Esophagus (tissue), 2 donors: ENCODE measurements at regions not wholly inside any gene's neighbourhood (a gene's known extent, or its start where the extent isn't known, plus 50 kb on each side); places are given as distances from the start of the nearest gene placed in this dataset.

Experiments
- H3K27ac ChIP-seq, 2 donors: one replicate each; pipeline ENCODE4 v1.5.1; 2013; ENCODE audit warnings: low read depth in 2 of 2, mild to moderate bottlenecking in 2 of 2, inconsistent platforms in 1 of 2, low read length in 1 of 2, moderate library complexity in 1 of 2
- H3K27me3 ChIP-seq, 2 donors: one replicate each; pipeline ENCODE4 v1.6.1; 2013; ENCODE audit warnings: low read length in 2 of 2, control low read depth in 1 of 2, mild to moderate bottlenecking in 1 of 2; ENCODE audit not compliant: insufficient read depth in 2 of 2, control insufficient read depth in 1 of 2
- H3K36me3 ChIP-seq, 2 donors: one replicate each; pipeline ENCODE4 v1.6.1; 2013; ENCODE audit warnings: low read length in 1 of 2; ENCODE audit not compliant: control insufficient read depth in 2 of 2, insufficient read depth in 2 of 2
- H3K4me1 ChIP-seq, 2 donors: one replicate each; pipeline ENCODE4 v1.6.1; 2013; ENCODE audit warnings: low read length in 1 of 2; ENCODE audit not compliant: control insufficient read depth in 2 of 2, insufficient read depth in 2 of 2
- H3K4me3 ChIP-seq, 2 donors: one replicate each; pipeline ENCODE4 v1.5.1; 2013; ENCODE audit warnings: low read length in 2 of 2, mild to moderate bottlenecking in 2 of 2, low read depth in 1 of 2, moderate library complexity in 1 of 2
- H3K9me3 ChIP-seq, 2 donors: one replicate each; pipeline ENCODE4 v1.6.1; 2013; ENCODE audit warnings: mild to moderate bottlenecking in 2 of 2, low read depth in 1 of 2, low read length in 1 of 2, moderate library complexity in 1 of 2; ENCODE audit not compliant: control insufficient read depth in 2 of 2, insufficient read depth in 1 of 2
- WGBS, 2 donors: extraction: QIAGEN DNeasy Blood & Tissue Kit; methylation state at CpG; one replicate each; pipeline ENCODE4 v1.1.7; 2013; 5-methylcytosine and 5-hydroxymethylcytosine counted together
- donor health status: healthy with polysubstance abuse.
- donor health status: Bipolar disorder and iron deficiency.

DNA sequence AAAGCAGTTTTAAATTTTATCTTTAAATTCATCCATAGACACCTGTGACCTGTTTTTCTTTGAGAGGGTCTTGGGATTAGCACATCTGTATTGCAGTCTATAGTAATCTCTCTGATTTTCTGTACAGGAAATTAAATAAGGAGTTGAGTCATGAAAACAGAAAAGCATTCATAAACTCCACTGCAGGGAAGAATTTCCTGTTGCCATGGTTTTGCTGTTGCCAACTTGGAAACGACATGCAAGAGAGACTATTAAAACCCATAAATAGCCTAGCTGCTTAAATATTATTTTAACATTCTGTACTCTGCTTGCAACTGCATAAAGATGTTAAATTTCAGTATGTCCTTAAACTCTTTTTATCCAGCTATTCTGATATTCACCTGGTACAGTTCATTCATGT is 281.0 kb upstream of the RGS6 start:
- H3K27ac ChIP-seq, result no peak overlapping the region
- no peaks in the 10 kb centered on the region for H3K9me3 ChIP-seq

GRCh38 chr14:71652368-71652767 is 279.9 kb upstream of the RGS6 start:
- Histone ChIP-seq H3K4me3 (no peak overlapping the region), H3K27me3 (no peaks in the 10 kb centered on the region), H3K27ac (no peak overlapping the region), H3K9me3 (no peaks in the 10 kb centered on the region), H3K36me3 (no peaks in the 10 kb centered on the region), H3K4me1 (no peaks in the 10 kb centered on the region)
- WGBS, 2 donors, result 98% methylated on average over 1 of the region's 1 CpG

More for the DNA sequence above, 281.0 kb upstream of the RGS6 start:
- no peaks in the 10 kb centered on the region for H3K27me3 ChIP-seq
- H3K36me3 ChIP-seq, result no peaks in the 10 kb centered on the region
- no peaks in the 10 kb centered on the region for H3K4me1 ChIP-seq
- no peak overlapping the region for H3K4me3 ChIP-seq
- 25 to 42% methylated on average over 1 of the region's 1 CpG for WGBS, 2 donors

DNA sequence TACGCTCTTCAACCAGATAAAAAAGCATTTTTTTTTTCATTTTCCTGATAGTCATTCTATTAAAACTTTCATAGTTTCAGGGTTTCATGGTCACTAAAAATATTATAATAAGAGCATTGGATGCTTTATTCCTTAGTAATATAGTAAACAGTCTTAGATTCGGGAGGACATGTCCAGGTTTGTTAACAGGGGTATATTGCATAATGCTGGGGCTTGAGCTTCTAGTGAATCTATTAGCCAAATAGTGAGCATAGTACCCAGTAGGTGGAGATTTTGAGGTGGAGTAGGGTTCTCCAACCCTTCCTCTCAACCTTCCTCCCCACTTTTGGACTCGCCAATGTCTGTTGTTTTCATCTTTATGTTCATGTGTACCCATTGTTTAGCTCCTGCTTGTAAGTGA is 277.4 kb upstream of the RGS6 start:
- 92 to 97% methylated on average over 3 of the region's 3 CpGs for WGBS, 2 donors
- no peak overlapping the region for H3K4me3 ChIP-seq
- H3K36me3 ChIP-seq, result no peaks in the 10 kb centered on the region
- no peaks in the 10 kb centered on the region for H3K27me3 ChIP-seq
- no peak overlapping the region for H3K27ac ChIP-seq
- H3K9me3 ChIP-seq, result no peaks in the 10 kb centered on the region
- no peaks in the 10 kb centered on the region for H3K4me1 ChIP-seq

DNA sequence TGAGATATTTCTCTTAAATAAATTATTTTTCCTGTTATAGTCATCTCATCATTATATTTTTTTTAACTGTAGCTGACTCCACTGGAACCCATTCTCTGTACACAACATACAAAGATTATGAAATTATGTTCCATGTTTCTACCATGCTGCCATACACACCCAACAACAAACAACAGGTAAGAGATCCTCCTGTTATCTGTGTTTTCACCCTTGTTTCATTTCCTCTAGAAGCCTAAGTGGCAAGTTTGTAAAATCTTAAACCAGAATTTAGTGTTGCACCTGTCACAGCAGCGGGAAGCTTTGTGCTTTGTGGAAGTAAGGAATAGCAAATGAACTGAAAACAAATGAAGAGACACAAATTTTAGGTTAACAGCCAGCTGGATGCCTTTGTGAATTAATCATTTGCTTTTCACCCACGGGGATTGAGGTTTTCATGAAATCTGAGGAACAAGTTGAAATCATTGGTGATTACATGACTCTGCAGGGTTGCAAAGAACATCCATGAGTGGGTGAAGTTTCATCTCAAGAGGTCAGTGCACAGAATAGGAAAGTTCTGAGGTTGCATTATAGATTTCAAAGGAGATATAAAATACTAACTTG is 273.9 kb upstream of the RGS6 start:
- Histone ChIP-seq H3K36me3 (peaks cover 2 to 3% of the 10 kb centered on the region in 2 donors), H3K27ac (no peak overlapping the region), H3K9me3 (no peaks in the 10 kb centered on the region), H3K4me3 (no peak overlapping the region), H3K27me3 (no peaks in the 10 kb centered on the region), H3K4me1 (no peaks in the 10 kb centered on the region)
- WGBS, 2 donors, result 62 to 67% methylated on average over 2 of the region's 2 CpGs

DNA sequence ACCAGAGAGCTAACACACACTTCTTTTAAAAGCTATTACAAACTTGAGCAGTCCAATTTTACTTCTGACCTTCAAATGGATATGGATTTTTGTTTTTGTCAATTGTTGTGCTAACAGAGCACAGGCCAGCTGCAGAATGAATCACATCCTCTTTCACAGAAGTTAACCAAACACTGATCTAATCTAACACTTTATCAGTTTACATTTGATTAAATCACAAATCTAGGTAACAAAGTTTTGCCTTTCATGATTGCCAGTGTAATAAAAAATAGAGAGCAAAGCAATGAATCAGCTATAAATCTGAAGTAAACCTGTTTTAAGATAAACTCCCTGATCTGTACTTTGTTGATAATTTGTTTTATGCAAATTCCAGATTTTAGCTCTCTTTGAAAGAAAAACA is 273.1 kb upstream of the RGS6 start:
- Histone ChIP-seq H3K4me3 (no peak overlapping the region), H3K27me3 (no peaks in the 10 kb centered on the region), H3K27ac (no peak overlapping the region), H3K36me3 (peaks cover 2 to 3% of the 10 kb centered on the region in 2 donors), H3K4me1 (no peaks in the 10 kb centered on the region), H3K9me3 (no peaks in the 10 kb centered on the region)

GRCh38 chr14:71661441-71661840 is 270.8 kb upstream of the RGS6 start:
- WGBS, 2 donors, result 95 to 96% methylated on average over 5 of the region's 5 CpGs
- H3K27ac ChIP-seq, result no peak overlapping the region

GRCh38 chr14:71662291-71662790 is 269.9 kb upstream of the RGS6 start:
- Histone ChIP-seq H3K4me1 (no peaks in the 10 kb centered on the region), H3K27ac (no peak overlapping the region), H3K9me3 (no peaks in the 10 kb centered on the region), H3K27me3 (no peaks in the 10 kb centered on the region), H3K36me3 (peaks cover 2 to 3% of the 10 kb centered on the region in 2 donors), H3K4me3 (no peak overlapping the region)
- WGBS, 2 donors, result 97 to 99% methylated on average over 4 of the region's 4 CpGs

More at GRCh38 chr14:71661441-71661840, 270.8 kb upstream of the RGS6 start:
- Histone ChIP-seq H3K4me1 (no peaks in the 10 kb centered on the region), H3K4me3 (no peak overlapping the region), H3K9me3 (no peaks in the 10 kb centered on the region), H3K27me3 (no peaks in the 10 kb centered on the region), H3K36me3 (peaks cover 2 to 3% of the 10 kb centered on the region in 2 donors)

DNA sequence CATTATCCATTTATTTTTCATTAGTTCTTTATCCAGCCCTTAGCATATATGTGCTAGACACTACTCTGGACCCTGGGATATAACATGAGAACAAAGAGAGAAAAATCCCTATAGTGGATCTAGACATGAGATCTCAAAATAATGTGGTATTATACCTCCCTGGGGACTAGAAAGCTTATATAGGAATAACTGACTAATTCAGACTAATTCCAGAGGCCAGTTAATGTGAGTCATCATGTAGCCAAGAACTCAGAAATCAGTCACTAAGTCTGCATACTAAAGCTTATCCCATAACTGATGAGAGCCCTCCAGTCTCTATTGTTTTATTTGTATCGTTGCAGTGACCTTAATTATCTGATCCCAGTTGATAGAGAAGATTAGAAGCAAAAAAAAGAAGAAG is 267.1 kb upstream of the RGS6 start:
- H3K36me3 ChIP-seq, result peaks cover 2 to 3% of the 10 kb centered on the region in 2 donors
- no peaks in the 10 kb centered on the region for H3K27me3 ChIP-seq
- no peaks in the 10 kb centered on the region for H3K9me3 ChIP-seq
- no peak overlapping the region for H3K27ac ChIP-seq
- WGBS, 2 donors, result 70 to 79% methylated on average over 1 of the region's 1 CpG
- no peaks in the 10 kb centered on the region for H3K4me1 ChIP-seq
- H3K4me3 ChIP-seq, result no peak overlapping the region

- Histone ChIP-seq H3K27ac (no peak overlapping the region), H3K4me3 (no peak overlapping the region), H3K4me1 (no peaks in the 10 kb centered on the region), H3K27me3 (no peaks in the 10 kb centered on the region), H3K36me3 (peaks cover 2 to 3% of the 10 kb centered on the region in 2 donors), H3K9me3 (no peaks in the 10 kb centered on the region)
- WGBS, 2 donors, result 80 to 93% methylated on average over 2 of the region's 2 CpGs
These were observed 266.4 kb upstream of the RGS6 start for GRCh38 chr14:71665781-71666180.

DNA sequence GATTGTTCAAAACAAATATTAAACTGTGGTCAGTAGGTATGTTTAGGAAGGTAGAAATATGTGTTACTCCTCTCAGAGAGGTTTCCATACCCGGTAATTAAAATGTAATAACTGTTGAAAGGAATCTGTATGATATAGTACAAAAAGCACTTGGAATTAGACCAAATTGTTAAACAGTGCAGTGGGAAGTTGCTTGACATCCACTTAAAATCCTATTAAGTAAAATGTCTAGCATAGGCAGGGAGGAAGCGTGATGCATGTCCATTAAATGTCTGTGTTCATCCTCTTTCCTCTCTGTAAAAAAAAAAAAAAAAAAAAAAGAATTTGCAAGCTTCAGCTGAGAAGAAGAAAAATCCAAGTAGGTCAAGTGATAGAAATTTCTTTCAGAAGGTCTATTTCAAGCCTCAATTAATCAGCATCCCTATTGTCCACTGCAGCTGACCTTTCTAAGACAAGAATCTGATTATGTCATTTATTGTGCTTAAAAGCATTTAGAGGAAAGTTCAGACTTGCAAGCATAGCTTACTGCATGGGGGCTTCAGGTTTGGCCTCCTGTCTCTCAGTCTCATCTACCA is 265.6 kb upstream of the RGS6 start:
- no peak overlapping the region for H3K4me3 ChIP-seq
- H3K4me1 ChIP-seq, result no peaks in the 10 kb centered on the region
- WGBS, 2 donors, result 79 to 87% methylated on average over 2 of the region's 2 CpGs
- no peak overlapping the region for H3K27ac ChIP-seq
- H3K36me3 ChIP-seq, result peaks cover 0 to 9% of the 10 kb centered on the region in 2 donors
- no peaks in the 10 kb centered on the region for H3K27me3 ChIP-seq
- no peaks in the 10 kb centered on the region for H3K9me3 ChIP-seq
